GM19328 (cell line): ENCODE measurements at regions not wholly inside any gene's neighbourhood (a gene's known extent, or its start where the extent isn't known, plus 50 kb on each side); places are given as distances from the start of the nearest gene placed in this dataset.
"Not testable (repeated sequence)": the region's sequence is repeated elsewhere in the genome, so short reads cannot be mapped to it uniquely, and the experiment has no call there.

Experiments used
- ATAC-seq: cut with Tn5 transposase; IDR thresholded peaks from one replicate; pipeline ENCODE4 v1.9.1; 2021; ENCODE audit warnings: mild to moderate bottlenecking, moderate library complexity; ENCODE audit not compliant: unreplicated experiment

DNA sequence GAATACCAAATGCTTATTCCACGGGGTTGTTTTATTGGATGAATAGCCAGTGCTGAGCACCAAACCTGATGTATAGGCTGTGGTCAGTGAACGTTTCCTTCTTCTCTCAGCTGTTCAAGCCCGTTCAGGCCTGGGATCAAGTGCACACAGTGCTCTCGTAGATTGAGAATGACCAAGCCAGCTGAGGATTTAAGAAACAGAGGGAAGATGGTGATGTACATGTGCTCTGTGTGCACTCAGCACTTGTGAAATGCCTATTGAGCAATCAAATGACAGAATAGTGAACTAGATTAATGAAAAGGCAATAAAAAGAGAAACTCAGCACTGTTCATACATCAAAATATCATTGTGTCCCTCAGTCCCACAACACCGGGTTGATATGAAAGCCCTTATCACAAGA lies 302.5 kb downstream of the BMPER start:
- ATAC-seq = no peak

DNA sequence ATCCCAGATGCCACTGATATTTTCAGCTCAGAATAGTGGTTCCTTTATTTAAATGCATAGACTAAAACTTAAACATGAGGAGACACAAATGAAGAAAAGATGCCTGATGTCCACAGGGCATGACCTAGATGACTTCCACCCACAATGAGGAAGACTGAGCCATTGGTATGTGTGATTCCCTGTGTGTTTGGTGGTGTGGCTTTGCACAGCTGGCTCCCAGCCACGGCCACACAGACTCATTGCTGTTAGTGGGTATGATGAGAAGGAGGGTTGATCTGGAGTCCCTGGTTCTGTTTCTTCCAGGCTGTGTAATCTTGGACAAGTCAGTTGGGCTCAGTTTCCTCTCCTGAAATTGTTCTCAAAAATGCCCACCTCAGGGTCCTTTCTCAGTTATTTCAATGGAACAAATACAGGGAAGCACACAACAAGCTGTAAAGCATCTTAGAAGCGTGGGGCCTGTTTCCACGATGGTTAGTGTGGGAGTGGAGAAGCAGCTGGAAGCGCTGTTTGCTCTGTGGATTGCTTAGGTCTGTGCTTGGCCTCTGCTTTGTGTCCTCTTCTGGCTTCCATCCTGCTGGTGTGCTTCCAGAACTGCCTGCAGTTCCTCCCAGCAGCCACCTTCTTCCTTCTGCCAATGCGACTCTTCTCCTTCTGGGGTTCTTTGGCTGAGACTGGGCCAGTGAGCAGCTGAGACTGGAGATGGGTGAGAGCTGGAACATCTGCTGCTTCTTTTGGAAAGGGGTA lies 303.7 kb downstream of the BMPER start:
- no peak for ATAC-seq

DNA sequence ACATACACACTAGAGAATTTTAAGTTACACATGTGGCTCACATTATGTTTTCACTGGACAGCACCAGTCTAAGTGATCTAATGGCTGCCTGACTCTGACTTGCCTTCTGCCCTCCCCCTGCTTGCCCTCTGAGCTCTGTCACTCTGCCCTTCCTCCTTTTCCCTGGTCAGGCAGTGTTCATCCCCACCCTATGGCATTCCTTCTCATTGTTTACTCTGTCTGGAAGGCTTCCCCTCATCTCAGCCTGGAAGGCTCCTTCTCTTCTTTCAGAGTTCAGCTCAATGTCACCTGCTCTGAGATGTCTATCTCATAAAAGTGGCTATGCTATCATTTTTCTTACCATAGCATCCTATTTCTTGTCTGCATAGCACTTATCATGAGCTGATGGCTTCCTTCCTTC lies 305.7 kb downstream of the BMPER start:
- no peak for ATAC-seq

DNA sequence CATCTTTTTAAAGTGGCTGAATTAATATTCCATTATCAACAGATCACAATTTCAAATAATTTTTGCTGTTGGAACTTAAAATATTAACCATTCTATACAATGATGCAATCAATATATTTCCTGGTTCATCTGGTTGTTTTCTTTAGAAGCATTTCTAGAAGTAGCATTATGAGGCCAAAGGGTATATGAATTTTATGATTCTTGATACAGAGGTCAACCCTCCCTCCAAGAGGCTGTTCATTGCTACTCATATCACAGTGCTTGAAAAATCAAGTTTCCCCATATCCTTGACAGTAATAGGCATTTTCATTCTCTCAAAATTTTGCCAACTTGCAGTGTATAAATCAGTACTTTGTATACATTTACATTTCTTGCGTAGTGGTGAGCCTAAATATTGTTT lies 312.6 kb downstream of the BMPER start:
- no peak for ATAC-seq

DNA sequence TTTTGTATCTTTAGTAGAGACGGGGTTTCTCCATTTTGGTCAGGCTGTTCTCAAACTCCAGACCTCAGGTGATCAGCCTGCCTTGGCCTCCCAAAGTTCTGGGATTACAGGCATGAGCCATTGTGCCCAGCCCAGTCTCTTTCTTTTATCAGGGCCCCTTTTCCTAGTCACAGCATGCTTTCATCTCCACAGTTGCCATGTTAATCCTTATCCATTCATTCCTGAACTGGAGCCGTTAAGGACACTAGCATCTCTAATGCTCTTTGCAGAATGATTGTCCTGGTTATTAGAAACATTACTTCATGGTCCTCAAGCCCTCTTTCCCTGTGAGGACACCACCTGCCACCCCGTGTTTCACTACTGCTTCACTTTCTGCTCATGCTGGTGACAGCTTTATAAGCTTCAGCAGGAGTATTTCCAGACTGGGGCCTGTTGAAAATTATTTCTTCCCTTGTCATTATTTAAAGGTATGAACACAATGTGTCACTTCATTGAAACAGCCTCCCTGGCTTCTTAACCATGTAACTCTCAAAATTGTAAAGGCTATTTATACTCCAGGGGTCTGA lies 313.9 kb downstream of the BMPER start:
- no peak for ATAC-seq

DNA sequence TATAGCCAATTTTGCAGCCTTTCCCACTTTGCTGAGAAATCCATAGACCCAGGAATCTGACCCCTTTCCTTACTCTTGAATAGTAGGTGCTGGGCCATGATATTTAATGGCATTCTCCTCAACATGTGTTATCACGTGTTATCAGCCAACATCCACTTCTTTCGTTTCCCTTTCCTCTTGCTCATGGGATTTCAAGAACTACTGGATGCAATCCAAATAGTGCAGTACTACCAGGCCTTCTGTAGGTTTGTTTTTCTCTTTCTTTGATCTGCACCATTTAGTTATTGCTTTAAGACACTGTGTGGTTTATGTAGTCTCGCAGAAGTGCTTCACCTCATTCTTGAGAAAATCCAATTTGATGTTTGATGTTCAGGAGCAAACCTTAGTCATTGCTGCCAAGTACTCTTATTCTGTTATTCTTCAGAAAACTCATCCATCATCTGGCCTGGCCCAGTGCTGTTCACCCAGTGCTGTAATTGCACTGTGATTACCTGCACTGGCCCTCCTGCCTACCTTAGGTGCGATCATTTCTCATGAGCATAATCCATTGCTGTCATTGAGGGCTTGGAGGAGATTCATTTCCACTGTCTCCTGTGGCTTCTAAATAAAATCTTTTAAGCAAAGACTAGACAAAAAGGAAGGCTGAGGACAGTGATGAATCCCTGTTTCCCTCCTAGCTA lies 315.3 kb downstream of the BMPER start:
- no peak for ATAC-seq

DNA sequence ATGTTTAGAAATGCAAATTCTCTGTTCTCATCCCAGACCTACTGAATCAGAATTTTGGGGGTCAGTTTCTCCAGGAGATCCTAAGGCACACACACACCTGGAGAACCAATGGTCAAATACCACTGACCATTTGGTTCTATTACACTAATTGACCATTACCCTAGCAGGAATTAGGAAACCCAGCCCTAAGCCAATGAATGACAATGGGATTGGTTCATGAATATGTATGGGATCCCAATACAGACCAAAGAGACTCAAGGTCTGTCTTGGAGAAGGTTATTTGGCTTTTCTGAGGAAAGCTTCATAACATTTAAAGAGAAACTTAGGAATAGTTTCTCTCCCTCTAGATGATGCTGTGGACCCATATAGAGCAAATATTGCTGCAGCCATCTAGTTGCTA lies 317.0 kb downstream of the BMPER start:
- no peak for ATAC-seq

DNA sequence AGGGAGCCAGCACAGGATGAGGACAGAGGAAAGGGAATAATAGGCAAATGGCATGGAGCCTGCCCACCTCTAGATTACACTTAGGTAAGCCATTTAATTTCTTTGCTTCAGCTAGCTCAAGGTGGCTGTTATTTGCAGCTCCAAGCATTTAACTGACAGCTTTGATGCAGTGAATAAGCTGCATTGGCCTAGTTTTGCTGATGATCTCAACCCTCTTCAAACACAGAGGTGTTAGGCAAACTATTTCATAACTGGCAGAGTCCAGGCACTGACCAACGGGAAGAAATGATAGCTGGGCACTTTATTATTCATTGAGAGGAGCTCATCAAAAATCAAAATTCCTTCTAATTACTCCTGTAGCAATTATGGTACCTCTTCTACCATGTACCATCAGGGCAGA lies 317.4 kb downstream of the BMPER start:
- no peak for ATAC-seq

DNA sequence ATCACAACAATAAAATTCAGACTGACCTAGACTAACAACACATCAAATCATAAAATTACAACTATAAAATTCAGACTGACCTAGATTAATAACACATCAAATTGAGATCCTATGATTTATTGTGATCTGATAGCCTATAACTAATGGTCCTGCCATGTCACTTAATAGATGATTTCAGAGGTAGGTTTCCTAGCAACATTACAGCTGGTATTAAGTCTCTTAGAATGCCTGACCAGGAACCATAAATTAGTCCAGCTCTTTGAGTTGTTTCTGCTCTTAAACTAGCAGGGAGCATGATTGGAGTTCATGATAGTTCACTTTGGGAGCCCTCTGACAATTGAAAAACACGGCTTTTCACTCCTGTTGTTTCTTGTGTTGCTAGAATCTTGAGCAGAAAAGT lies 318.9 kb downstream of the BMPER start:
- ATAC-seq = no peak

DNA sequence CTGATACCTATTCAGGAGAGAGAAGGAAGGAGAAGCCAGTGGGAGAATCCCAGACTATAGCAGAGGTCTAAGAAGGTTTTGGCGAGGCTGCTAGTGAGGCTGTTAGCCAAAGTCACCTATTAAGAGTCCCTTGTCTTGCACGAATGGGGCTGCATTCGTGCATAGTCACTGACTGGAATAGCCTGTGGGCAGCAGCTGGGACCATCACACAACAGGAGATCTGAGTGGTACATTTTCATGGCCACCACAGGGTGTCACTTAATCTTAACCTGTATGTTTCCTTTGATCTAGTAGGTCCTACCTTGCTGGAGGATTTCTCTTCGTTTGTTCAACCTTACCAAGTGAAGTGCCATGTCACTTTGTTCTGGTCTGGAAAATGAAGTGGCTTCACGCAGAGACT lies 319.9 kb downstream of the BMPER start:
- ATAC-seq = no peak

DNA sequence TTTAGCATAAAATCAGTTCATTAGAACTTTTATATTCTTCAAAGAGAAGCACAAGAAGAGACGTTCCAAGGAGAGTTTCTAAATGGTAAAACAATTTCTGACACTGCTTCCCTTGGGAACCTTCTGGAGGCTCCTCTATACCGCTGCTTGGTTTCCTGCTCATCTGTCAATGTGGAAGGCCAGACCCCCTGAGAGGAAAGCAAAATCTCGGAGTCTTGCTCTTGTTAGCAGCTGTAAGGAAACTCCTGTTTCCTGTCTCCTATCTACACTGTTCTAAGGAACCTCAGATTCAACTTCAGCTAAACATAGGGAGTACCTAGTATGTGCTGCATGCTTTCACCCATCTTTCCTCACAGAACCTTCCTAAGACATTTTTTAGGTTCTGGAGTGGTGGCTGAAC lies 322.2 kb downstream of the BMPER start:
- ATAC-seq = no peak

DNA sequence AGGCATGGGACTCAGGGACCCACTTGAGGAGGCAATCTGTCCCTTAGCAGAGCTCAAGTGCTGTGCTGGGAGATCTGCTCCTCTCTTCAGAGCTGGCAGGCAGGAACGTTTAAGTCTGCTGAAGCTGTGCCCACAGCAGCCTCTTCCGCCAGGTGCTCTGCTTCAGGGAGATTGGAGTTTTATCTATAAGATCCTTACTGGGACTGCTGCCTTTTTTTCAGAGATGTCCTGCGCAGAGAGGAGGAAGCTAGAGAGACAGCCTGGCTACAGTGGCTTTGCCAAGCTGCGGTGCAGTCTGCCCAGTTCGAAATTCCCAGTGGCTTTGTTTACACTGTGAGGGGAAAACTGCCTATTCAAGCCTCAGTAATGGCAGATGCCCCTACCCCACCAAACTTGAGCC lies 329.8 kb downstream of the BMPER start:
- ATAC-seq = not testable (repeated sequence)

DNA sequence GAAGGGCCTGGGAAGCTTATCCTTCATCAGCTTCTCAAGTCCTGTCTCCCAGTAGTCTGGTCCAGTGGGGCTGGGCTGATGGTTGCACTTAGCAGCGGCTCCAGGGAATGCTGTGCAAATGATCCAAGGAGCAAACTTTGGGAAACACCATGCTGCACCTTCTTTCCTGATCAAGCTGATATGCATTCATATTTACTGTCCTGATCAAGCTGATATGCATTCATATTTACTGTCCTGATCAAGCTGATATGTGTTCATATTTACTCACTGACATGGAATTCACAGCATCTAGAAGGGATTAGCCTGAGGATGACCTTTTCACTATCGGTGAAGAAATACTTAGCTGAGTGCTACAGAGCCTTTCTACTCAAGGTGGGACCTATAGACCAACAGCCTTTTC lies 330.7 kb downstream of the BMPER start:
- no peak for ATAC-seq

DNA sequence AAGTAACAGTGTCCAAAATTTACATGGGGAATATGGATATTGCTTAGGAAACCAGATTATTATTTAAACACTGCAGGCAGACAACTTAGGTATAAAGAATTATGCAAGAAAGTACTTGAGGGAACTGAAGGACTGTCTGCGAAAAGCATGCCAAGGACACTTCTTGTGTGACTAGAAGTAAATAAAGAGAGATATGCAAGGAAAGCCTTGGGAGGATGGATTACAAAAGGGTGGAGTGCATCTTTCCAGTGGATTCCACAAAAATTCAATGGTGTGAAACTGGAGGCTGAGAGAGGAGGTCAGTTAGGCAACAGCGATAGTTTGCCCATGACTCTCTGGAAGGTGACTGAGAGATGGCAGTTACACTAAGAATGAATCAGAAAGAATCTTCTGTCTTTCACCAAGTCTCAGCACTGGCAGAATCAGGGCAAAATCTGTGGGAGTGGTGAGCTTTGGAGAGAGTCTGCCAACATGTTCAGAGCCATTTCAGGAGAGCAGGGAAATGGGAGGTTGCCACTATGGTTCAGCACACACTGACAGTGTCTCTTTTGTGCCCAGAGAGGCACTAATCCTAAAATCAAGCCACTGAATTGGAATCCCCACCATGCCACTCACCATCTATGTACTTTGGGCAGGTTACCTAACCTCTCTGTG lies 331.6 kb downstream of the BMPER start:
- ATAC-seq = no peak

DNA sequence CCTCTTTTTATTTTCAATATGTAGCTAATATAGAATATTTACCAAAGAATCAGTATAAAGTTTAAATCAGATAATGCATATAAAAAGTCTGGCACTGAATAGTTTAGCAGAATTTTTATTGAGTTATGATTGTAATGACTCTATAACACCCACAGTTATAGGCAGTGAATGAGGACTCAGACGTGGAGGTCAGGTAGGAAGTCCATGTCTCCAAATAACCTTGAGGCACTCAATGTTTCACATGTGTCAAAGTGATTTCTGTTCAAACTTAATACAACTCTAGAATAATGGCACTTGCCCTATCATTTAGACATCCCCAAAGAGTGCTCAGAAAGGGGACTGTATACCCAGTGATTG lies 332.1 kb downstream of the BMPER start:
- no peak for ATAC-seq

DNA sequence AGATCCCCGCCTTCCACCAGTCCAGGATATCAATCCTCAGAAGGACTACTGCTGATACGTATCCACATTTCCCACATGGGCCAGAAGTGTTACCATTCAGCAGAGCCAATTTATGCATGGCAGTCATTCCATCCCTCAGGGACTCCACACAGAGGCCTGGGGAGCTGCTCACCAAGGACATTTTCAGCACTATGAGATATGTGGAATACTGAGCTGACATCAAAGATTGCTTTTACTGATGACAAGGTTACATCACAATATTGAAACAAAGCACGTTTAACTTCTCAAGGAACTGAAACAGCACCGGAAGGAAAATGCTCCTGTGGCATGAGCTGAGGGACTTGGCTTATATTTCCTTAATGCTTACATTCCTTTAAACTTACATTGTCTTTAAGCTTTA lies 335.1 kb downstream of the BMPER start:
- ATAC-seq = no peak

DNA sequence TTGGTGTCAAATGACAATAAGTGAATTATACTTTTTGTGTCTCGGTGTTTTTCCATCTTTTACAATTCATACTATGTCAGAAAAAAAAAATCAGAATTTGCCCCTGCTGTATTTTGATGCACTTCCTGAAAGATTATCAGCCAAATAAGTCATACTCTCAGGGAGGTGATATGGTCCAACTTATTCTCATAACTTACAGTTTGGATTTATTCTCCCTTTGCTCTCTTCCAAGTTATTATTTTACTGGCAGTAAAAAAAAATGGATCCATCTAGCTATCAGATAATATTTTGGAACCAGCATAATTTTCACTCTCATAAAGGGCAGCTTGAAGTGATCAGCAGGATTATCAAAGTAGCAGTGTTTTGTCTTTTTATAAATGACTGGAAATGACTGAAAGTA lies 337.1 kb downstream of the BMPER start:
- no peak for ATAC-seq

DNA sequence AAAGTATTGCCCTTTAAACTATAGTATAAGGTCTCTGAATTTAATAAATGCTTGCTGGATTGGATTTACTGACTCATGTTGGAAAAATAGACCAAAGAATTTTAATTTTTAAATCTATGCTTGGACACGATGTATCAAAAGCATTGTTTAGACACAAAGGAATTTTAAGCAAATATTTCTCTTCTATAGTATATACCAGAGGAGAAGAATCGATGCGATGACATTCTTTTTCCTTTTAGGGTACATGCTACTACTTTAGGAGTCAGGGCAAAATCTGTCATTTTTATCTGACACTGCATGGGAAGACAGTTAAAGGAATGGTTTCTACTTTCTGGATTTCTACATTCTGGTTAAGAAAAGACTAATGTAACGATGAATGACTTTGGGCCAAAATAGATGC lies 339.9 kb downstream of the BMPER start:
- no peak for ATAC-seq

DNA sequence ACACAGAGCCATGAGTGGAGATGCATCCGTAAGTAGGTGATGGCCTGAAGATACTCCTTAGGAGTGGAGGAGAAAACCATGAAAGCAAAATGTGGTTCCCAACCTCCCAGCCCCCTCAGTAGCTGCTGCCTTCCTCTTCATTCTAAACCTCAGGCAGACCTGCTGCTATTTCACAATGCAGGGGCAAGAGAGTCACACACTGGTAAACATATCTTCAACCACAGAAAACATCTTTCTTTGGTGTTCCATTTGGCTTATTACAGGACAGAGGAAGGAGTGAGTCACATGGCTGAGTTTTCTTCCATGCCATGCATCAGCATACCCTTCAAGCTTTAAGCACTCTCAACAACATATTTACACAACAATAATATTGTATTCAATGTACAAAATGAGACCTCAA lies 342.1 kb downstream of the BMPER start:
- no peak for ATAC-seq

DNA sequence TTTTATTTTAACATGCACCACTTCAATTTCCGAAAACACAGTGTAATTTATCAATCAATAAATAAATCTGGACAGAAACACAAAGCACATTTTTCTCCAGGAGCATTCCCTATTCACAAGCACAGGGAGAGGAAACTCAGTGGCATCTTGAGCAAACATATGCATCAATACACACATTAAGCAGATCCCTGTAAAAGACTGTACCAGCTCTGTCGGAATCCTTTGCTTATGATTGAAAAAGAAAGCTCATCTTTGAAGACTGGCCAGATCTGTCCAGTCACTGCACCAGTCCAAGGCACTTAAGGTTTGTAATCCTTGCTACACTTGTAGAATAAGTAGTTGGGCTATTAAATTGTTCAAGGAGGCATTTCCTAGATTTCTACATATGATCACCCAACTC lies 343.9 kb downstream of the BMPER start:
- ATAC-seq = no peak

DNA sequence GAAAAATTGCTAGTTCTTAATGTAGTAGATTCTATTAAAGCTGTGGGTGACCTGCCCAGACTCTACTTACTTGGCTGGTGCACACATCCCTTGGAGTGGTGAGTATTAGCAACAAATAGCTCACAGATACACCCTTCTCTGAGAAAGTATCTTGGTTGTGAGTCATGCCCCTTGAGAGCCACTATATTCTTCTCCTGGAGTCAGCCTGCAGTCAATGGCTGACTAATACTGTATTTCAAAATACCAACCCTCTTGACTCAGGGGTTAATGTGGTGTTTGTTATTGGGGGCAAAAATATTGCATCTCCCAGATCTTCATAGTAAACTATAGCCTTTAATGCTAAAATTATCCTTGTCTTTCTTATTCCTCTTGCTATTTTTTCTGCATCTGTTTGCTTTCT lies 354.9 kb downstream of the BMPER start:
- ATAC-seq = no peak

DNA sequence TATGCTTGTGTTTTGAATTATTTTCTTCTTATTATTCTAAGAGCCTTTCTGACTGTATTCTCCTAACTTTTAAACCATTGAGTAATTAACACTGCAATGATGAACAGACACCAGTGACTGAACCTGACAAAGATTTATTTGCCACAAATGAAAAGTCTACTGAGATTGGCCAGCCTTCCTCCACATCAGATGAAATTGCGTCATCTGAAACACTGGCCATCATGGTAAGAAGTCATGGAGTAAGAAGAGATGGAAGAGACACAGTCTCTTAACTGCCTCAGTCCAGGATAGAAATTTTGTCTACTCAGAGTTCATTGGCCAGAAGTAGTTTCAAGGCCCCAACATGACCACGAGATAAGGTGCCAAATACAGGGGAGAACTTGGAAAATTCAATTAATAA lies 357.8 kb downstream of the BMPER start:
- ATAC-seq = no peak
